Muscle of arm (tissue), 1 donor: ENCODE measurements at regions not wholly inside any gene's neighbourhood (a gene's known extent, or its start where the extent isn't known, plus 50 kb on each side); places are given as distances from the start of the nearest gene placed in this dataset.
"Not testable (repeated sequence)": the region's sequence is repeated elsewhere in the genome, so short reads cannot be mapped to it uniquely, and the experiment has no call there.

Experiments
- DNase-seq: peaks from one replicate; pipeline ENCODE4 v3.0.0-alpha.2; 2013

DNA sequence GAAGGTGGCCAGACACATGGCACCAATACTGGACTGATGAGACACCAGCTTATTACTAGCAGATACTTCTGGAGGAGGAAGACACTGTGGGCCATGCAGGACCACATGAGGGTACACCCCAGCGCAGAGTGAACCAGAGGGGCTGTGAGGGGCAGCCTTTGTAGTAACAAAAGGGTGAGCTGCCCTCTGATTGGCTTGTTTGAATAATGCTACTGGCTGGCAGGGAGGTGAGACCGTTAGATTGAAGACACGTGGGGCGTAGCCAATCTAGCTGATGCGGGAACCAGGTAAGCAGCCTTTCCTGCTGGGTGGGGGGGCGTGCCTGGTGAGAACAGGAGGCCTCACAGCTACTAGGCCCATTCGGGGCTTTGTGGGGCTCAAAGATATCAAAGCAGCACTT, 102.8 kb upstream of the SEC14L1 start:
- no peak for DNase-seq

DNA sequence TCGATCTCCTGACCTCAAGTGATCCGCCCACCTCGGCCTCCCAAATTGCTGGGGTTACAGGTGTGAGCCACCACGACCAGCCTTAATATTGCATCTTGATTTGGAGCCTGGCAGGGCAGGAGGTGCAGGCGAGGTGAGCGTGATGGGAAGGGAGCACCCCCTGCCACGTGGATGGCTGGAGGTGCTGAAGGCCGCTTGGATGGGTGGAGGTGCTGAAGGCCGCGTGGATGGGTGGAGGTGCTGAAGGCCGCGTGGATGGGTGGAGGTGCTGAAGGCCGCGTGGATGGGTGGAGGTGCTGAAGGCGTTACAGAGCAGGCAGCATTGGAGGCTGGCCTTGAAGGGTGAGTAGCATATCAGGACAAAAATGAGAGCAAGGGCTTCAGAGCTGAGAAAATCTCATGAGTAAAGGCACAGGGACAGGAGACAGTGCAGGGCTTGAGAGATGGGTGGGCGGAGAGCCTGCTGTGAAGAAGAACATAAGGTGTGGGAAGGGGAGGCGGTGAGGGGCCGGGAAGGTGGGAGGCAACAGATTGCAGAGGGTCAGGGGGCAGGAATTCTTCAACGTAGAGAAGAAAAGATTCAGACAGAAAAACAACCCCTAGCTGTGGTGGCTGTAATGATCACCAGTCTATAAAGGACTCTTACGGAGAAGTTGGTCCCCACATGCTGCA, 101.7 kb upstream of the SEC14L1 start:
- no peak for DNase-seq

GRCh38 chr17:77042476-77043231, 98.1 kb upstream of the SEC14L1 start:
- no peak for DNase-seq

GRCh38 chr17:77045441-77046041, 95.2 kb upstream of the SEC14L1 start:
- no peak for DNase-seq

DNA sequence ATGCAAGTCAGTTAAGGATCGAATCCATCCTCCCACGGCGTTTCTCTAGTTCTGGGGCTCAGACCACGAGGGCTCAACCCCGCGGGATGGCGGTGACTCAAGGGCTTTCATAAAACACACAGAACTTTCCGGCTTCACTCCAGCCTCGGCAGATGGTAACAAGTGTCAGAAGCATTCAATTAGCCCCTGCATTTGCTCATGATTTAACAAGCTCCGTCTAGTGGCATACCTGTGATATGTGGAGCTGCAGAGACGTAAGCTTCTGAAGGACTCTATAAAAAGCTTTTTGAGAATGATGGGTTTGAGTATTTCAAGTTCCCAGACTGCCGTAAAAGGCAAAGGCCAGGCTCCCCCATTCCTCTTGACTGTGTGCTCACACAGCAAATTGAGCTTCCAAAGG, 91.3 kb upstream of the SEC14L1 start:
- no peak for DNase-seq

GRCh38 chr17:77050901-77051300, 89.9 kb upstream of the SEC14L1 start:
- DNase-seq: not testable (repeated sequence)

GRCh38 chr17:77054936-77055335, 85.8 kb upstream of the SEC14L1 start:
- no peak for DNase-seq

DNA sequence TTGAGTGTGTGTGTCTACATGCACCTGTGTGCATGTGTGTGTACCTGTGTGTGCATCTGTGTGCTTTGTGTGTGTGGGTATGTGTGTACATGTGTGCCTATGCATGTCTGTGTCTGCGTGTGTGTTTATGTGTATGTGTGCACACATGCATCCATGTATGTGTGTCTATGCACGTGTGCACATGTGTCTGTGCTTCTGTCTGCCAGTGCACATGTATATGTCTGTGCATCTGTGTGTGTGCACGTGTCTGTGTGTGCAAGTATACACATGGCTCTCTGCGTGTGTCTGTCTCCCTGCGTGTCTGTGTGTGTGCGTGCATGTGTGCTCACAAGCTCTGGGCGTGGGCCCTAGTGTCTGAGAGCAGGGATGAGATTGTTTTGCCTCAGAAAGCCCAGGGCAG, 85.3 kb upstream of the SEC14L1 start:
- DNase-seq: no peak

DNA sequence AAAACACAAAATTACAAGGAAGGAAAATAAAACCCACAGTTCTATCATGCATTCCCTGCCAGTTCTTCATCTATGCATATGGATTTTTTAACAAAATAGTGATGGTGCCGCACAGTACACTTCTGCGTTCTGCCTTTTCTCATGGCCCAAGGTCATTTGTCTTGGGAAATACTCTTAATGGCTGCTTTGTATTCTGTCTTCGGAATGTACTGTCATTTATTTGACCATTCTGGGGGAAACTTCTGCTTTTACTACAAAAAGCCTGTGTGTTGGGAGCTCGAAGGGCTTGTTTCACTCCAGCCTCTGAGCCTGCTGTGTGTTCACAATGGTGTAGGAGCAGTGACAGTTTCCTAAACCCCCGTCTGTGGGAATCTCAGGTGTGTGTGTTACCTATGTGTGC, 82.8 kb upstream of the SEC14L1 start:
- no peak for DNase-seq

DNA sequence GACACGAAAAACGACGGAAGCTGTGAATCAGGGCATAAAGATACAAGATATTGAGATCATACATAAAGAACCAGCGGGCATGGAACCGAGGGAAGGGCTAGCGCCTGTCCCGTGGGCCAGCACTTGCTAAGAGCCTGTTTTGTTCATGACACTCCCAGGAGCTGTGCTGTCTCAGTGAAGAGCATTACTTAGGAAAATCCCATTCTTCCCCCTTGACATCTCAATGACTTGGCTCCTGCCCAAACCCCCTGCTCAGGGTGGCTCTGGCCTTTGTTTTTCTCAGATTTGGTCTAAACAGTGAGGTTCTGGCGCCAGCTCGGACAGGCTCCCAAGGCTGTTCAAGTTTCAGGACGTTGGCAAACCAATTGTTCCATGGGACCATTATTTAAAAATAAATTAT, 79.1 kb upstream of the SEC14L1 start:
- DNase-seq: no peak

DNA sequence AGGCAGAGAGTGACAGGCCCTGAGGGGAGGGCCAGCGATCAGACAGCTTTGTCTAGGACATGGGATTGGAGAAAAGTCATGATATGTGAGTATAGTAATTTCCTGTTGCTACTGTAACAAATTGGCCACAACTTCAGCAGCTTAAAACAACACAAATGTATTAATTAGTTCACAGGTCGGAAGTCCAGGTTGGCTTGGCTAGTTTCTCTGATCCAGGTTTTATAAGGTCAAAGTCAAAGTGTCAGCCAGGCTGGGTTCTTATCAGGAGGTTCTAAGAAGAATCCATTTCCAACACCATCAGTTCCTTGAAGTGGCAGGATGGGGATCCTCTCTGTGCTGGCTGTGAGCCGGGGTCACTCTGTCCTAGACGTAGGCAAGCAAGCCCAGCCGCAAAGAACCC, 76.2 kb upstream of the SEC14L1 start:
- no peak for DNase-seq

- no peak for DNase-seq
Measured at GRCh38 chr17:77066165-77066564, 74.6 kb upstream of the SEC14L1 start.

GRCh38 chr17:77066726-77067409, 73.9 kb upstream of the SEC14L1 start:
- DNase-seq: peak; percentile 51

- no peak for DNase-seq
Measured at GRCh38 chr17:77068915-77069314, 71.9 kb upstream of the SEC14L1 start.

- DNase-seq: no peak
Measured at GRCh38 chr17:77070888-77071279, 69.9 kb upstream of the SEC14L1 start.

DNA sequence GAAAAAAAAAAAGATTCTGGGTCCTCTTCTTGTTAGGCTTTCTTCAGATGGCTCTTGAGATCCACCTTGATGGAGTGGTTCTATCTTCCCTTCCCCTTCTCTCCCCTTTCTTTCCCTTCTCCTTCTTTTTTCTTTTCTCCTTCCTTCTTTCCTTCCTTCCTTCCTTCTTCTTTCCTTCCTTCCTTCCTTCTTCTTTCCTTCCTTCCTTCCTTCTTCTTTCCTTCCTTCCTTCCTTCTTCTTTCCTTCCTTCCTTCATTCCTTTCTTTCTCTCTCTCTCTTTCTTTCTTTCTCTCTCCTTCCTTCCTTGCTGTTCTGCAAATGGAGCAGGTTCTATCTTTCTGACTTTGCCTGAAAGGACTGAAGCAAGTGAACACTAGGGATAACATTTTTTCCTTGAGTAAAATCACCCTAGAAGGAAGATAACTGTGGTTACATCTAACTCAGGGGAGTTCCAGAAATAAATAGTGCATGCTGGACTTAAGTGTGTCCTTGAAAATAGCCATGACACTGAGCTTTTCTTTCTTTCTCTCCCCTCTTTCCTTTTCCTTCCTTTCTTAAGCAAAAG, 68.8 kb upstream of the SEC14L1 start:
- no peak for DNase-seq

DNA sequence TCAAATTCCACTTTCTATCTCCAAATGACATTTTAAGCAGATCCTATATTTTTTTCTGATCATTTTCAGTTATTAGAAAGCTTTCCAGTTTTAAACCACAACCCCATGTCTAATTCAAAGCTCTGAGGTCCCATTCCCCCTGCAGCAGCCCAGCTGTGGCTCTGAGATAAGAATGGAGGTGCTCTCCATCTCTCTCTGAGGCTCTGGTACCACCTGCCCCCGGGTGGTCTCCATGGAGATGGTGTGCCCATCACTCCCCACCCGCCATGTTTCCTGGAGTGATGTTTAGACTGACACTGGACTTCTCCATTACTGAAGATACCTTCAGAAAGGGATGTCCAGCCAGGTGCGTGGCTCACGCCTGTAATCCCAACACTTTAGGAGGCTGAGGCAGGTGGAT, 68.1 kb upstream of the SEC14L1 start:
- no peak for DNase-seq

DNA sequence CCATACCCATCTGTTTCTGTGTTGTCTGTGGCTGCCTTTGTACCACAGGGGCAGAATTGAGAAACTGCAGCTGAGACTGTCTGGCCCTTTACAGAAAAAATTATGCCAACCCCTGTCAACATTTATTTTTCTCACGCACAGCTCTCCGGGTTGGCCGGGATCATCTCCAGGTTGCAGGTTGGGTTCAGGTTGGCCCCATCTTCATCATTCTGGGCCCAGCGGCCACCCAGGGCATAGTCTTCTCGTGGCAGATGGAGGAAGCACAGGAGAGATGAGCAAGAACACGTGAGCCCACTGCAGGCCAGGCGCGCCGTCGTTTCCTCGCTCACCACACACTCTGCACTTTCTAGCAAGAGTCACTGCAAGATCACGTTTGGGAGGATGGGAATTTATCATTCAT, 66.1 kb upstream of the SEC14L1 start:
- no peak for DNase-seq

DNA sequence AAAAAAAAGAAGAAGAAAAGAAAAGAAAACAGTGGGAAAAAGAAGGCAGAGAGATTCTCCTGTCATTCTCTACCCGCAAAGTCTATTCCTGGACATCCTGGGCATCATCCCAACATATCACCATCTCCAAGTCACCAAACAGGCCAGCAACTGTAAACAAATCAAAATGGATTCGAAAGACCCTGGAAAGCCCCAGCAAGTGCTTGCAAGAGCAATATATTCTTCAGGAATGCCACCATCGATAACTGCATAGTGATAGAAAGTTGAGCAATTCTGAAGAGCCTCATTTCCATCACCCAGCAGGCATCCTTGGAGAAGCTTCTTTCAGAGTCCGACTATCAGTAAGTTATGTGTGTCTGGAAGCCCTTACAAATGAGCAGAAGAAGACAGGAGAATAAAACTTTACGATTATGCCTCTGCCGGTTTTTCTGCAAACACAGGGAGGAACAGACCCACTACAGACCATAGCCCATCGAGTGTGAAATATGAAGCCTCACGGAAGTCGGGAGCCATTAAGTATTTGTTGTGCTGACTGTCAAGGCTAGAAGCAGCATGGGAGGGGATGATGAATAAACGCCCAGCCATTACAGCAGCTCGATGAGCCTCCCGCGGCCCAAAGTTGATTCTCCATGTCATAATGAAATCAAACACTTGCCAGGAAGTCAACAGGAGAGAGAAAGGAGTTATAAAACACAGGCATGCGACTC, 64.5 kb upstream of the SEC14L1 start:
- DNase-seq: no peak

DNA sequence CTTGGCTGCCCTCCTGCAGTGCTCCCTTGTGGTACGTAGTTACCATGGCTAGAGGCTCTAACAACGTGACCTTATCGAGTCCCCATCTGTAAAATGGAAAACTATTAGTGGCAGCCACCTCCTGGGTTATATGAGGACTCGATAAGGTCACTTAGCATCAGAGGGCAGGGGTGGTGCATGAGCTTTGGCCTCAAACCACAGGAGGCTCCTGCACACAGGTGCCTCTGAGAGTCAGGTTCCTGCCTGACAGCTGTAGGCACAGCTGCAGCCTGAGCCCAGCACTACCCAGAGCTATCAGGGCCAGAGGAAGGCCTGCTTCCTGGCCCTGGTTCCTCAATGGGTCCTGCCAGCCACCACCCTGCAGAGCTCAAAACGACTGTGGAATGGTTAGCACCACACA, 57.2 kb upstream of the SEC14L1 start:
- no peak for DNase-seq

- no peak for DNase-seq
Measured at GRCh38 chr17:77085926-77086432, 54.8 kb upstream of the SEC14L1 start.
